ENCODE measurements at regions not wholly inside any gene's neighbourhood (a gene's known extent, or its start where the extent isn't known, plus 50 kb on each side); places are given as distances from the start of the nearest gene placed in this dataset.

DNA sequence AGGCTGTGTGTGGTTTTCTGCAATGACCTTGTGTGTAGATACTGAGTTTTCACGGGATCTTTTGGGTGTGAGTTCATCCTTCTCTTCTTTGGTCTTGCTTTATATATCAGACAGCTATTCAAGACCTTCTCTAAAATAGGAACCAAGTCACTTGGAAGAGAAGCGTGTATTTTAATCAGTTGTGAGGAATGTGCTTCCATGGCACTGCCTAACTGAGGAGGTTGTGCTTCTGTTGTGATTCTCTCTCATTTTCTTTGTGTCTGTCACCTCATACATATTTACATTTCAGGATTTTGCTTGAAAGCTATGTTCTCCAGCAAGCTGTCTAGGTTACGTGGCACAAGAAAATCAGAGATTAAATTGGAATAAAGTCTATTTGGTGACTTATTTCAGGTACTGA, 428.7 kb downstream of the QKI start:
- DNase-seq = no peak

DNA sequence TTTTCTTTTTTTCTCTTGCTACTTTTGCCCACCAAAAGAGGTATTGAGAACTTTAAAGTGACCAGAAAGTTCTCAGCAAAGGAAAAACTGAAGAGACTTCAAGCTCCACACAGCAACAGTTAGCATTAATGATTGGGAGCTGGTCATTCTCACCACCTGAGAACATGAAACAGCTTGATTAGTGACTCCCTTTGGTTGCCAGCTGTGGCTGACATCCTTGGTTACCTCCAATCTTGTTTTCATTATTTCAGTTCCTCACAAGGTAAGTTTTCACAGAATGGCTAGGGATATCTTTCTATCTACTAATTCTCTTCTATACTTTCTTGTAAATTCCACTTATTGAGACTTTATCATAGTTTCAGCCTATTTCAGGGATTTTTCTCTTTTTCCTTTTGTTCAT, 427.9 kb downstream of the QKI start:
- no peak for DNase-seq

DNA sequence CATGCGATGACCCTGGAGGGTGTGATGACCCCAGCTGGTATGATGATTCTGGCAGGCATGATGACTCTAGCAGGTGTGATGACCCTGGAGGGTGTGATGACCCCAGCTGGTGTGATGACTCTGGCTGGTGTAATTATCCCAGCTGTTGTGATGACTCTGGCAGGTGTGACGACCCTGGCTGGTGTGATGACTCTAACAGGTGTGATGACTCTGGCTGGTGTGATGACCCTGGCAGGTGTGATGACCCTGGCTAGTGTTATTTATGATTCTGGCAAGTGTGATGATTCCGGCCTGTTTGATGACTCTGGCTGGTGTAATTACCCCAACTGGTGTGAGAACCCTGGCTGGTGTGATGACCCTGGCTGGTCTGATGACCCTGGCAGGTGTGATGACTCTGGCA, 427.2 kb downstream of the QKI start:
- no peak for DNase-seq

DNA sequence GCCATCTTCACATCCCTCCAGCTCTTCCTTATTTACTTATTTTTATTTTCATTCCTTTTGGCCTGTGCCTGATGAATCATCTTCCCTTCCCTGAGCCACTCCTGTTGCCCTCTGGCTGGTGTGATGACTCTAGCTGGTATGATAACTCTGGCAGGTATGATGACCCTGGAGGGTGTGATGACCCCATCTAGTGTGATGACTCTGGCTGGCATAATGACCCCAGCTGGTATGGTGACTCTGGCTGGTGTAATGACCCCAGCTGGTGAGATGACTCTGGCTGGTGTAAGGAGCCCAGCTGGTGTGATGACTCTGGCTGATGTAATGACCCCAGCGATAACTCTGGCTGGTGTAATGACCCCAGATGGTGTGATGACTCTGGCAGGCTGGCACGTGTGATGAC, 426.8 kb downstream of the QKI start:
- no peak for DNase-seq

DNA sequence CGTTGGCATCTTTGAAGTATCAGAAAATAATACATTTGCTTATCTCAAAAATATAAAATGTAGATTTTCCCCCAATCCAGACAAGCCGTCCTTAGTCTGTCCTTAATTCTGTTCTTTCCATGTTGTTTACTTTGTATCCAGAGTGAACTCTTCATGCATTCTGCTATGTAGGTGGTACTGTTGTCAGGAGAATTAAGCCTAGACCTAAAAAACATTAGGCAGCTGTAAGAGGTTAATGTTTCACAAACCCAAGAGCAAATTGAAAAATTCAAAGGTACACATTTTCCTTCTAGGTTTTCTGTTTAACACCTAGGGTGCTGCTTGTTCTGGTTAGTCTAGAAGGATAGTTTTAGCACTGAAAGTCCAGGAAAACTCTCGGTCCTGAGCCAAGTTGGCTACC, 426.4 kb downstream of the QKI start:
- no peak for DNase-seq

DNA sequence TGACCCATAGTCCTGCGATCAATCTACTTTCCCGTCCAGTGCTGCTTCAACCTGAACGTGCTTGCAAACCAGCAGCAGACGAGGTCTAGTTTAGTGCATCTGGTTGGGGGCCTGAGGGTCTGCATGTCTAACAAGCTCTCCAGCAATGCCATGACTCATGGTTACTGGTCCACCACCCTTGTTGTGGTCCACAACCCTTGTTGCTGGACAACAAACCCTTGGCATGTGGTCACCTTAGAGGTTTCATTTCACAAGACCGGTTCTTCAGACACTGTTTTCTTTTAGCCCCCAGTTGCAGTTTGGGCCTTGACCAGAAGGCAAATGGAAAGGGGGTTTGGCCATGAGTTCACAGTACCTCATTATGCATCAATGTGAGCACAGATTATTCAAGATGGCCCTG, 424.8 kb downstream of the QKI start:
- no peak for DNase-seq

DNA sequence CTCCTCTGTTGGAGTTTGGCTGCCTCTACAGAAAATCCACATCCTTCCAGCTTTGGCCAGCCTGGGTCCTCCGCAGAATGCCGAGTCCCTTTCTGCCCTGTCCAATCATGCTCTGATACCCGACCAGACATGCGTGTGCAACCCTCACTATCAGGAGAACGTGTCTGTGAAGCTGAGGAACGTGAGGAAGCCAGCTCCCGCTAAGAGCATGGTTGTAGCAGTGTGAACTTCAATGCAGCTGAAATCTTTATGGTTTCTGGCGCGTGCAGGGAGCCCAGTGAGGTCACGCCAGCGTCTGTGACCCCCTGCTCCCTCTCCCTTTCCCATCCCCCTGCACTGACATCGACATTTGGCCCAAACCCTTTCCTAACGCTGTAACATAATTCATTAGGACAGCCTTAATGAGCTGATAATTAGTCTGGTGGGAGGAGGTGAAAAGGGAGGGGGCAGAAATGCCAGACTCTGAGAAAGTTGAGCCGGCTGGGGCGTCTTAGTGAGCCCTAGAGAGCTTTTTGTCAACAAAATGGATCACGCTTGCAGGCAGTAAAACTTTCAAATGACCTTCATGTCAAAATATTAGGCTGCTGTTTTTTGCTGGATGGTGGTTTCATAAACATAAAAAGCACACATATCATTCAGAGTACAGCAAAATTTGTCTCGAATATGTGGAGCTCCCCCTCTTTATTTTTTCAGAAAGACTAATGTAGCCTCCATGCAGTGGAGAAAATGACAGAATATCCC, 423.3 kb downstream of the QKI start:
- DNase-seq = no peak

DNA sequence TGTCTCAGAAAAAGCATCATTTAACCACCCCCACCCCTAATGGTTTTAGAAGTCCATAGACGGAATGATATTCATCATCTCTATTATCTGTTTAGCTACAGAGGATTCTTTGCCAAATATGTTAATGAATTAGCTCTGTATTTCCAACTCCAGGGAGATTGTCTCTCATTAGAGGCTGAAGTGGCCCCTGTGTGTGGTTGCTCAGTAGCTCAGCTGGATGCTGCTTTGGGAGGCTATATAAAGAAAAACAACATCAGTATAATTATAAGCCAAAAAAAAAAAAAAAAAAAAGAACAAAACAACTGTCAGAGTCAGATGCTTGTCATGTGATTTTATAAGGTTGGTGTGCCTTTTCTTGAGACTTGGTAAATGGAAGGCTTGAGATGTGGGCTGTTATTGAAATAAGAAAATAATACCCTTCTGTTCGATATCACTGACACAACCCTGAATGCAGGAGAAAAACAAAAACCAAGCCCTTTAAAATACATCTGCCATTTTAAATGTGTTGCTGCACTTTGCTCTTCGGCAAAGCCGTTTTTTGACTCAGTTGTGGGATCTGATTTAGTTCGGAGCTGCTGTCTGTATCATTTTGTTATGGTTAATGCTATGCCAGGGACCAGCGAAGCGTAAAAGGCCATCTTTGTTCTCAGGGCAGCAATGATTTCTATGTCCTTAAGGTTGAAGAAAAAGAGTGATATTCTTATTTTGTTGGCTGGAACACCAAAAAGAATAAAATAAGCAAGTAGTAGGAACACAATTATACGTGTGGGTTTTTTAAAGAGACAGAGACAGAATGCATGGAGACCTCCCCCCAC, 422.6 kb downstream of the QKI start:
- no peak for DNase-seq

DNA sequence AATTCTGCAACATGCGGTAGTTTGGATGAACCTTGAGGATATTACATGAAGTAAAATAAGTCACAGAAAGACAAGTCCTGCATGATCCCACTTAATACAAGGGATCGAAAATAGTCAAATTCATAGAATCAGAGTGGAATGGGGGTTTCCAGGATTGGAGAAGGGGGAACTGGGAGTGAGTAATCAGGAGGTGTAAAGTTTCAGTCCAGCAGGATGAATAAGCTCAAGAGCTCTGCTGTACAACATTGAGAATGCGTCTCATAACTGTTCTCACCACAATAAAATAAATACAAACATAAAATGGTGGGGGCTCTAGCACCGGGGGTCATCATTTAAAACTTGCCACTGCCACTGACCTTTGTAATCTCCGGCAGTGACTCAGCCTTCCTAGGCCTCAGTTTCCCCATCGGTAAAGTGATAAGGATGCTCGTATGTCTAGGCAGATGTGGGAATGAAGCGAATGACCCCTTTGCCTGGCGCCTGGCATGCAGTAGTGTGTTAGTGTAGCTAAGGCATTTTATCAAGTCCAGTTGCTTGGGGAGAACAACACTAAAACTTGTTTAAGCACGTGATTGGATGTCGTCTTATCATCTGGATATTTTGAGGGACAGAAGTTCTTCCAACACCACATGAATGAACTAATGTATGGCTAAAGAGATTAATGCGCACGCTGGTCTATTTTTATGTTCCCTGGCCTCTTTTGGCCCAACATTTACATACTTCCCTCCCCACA, 421.1 kb downstream of the QKI start:
- no peak for DNase-seq

DNA sequence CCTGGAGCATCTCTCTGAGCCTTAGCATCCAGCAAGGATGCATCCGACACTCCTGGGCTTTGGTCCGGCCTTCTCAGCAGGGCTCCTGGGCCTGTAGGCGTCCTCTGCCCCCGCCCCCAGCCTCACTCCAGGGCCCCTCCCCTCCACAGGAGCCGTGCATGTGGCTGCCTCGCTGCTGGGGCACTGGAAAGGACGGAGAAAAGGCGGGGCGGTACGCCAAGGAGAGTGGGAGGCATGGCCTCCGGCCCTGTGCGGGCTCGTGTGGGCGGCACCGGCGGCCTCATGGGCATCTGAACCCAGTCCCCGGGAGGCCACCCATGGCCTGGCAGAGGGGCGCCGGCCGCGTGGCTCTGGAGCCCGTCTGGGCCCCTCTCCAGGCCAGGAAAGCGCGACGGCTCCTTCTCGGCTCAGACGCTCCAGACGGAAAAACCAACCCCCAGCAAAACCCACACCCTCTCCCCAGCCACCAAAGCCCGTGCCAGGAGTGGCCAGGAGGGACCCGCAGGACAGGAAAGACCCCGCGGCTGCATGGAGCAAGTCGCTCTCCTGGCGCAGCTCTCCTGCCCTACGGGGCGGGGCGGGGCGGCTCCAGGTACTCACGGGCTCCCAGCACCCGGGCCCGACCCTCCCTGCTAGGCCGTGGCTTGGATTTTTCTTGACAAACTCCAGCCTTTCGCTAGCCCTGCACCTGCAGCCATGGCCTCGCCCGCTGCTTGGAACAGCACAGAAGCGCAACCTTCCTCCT, 419.9 kb downstream of the QKI start:
- no peak for DNase-seq

DNA sequence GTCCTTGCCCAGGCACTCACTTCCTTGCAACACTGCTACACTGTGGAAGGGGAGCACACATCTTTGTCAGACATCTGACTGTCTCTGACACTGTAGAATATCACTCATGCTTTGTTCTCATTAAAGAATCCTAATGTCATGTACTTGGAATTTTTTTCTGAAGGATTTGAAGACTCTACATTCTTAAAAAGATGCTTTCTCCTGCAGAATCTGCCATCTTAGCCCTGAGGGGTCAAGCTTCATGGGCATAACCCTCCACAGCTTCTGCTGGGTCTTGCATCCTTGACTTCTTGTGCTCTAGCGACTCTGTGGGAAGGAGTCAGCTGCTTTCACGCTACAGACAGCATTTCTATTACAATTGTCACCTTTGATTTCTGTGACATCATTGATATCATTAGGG, 417.2 kb downstream of the QKI start:
- no peak for DNase-seq

DNA sequence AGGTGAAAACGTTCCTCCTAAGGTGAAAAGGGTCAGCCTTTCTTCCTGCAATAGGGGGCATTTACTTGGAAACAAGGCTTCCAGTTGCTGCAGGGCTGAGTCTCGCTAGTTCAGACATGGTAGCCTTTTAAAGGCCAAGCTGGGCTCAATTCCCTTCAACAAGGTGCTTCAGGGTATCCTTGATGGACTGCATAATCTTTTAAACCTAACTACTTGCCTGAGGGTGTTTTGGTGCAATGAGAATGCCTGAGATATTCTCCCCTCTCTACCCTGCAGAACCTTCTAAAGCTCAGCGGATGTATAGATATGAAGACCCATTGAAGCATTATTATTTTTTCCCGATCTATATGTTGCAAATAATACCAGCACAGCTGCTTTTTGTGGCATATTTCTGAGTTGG, 416.1 kb downstream of the QKI start:
- DNase-seq = no peak

DNA sequence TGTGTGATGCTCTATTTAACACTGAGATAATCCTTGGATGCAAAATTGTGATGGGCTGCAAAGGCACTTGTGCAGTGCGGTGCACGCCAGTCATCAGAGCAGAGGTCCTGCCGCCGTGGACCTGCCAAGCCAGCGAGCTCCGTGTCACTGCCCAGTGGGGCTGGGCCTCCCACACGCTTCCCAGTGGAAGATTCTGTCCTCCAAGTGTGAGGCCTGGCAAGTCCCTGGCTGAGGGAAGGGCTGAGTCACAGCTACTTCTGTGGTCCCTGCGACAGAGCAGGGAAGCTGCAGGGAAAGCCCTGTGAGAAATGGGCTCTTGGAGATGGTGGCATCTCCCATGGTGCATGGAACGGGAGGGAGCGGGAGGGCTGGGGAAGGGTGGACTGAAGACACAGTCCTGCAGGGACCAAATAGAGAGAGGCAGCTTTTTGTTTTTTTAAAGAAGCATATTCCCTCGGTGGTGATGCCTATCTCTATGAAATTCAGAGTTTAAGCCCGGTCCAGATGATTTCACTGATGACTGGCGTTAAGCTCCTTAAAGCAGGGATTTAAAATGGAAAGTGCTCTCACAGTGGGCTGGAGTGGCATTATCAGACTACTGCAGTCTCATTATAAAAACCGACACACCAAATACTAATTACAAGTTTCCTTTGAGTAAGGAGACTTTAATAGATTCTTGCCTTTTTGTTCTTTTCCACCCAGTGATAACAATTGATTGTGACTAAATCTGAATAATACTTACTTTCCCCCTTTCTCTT, 413.7 kb downstream of the QKI start:
- no peak for DNase-seq

DNA sequence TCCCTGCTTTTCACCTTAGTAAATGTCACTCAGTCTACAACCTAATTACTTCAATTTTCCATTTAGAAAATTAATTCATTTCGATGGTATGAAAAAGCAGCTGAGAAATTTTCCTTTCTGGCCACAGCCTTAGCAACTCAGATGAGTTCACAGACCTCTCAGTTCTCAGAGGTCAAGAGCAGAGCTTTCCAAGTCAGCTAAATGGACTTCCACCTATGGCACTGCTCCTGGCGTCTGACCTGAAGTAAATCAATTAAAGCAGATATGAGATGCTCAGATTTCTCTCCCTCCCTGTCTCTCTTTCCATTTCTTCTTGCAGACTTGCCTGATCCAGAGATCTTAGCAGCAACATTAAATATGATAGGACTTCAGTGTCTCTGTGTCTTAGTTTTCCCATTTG, 412.6 kb downstream of the QKI start:
- no peak for DNase-seq

DNA sequence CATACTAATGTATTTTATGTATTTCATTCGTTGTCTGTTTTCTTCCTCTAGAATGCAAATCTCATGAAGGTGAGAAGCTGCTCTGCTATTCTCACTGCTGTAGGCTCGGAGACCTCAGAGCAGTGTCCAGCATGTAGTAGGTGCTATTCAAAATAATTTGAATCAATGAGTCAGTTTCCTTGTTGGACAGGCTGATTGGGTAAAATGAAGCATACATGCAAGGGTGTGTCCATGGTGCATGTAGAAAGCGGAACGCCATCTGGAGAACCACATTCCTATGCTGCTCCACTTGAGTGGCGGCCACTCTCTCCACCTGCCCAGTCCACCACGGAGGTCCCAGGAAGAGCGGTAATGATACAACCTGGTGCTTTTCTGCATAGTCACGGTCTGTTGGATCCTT, 412.1 kb downstream of the QKI start:
- no peak for DNase-seq

DNA sequence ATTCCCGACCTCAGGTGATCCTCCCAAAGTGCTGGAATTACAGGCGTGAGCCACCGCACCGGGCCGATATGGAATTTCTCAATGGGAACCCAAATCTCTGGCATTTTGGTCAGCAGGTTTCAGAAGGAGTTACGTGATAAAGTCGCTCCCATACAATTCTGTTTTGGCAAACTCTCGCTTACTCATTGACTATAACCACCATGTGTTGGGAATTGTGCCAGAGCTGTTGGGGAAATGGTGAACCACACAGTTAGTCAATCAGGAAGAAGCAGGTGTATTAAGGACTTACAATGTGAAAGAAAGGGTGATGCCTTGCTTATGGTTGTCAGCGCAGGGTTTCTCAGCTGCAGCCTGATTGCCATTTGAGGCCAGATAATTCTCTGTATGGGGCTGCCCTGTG, 410.5 kb downstream of the QKI start:
- DNase-seq = no peak

DNA sequence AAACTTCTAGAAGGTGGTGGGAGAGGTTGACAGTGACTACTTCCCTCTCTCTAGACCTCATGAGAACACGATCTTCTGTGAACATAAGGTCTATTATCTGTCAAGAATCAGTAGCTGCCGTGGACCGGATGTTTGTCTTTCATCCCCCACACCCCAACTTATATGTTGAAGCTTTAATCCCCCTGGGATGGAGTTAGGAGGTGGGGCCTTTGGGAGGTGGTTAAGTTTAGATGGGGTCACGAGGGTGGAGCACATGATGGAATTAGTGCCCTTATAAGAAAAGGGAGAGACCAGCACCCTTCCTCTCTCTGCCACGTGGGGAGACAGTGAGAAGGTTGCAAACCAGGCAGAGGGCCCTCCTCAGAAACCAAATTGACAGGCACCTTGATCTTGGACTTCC, 409.1 kb downstream of the QKI start:
- DNase-seq = no peak

DNA sequence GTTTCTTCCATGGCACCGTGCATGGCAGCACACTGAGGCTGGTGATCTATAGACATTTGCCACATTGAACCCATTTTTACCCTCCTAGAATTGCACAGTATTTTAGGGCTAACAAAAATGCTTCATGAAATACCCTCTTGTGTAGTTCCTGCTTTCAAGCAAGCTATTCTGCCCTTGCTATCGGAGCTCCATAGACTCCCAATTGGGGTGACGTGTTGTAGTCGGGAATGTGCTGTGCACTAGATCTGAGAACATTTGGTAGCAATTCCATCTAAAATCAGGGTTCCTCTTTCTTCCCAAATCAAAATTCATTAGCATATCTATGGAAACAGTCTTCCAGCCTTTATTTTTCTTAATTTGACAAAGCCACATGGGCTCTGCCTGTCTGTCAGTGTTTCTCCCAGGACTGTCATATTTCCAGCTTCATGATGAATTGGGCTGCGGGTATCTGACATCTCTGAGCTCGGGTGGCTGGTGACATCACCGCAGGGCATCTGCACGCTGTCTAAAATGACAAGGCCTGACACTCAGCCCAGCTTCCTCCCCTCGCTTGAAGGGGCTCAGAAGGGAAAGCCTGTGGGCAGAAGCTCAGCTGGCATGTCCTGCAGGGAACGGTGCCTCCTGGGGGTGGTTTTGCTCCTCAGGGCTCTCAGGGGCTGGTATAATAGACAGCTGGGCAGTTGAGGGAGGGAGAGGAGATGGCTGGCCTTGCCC, 406.4 kb downstream of the QKI start:
- no peak for DNase-seq

DNA sequence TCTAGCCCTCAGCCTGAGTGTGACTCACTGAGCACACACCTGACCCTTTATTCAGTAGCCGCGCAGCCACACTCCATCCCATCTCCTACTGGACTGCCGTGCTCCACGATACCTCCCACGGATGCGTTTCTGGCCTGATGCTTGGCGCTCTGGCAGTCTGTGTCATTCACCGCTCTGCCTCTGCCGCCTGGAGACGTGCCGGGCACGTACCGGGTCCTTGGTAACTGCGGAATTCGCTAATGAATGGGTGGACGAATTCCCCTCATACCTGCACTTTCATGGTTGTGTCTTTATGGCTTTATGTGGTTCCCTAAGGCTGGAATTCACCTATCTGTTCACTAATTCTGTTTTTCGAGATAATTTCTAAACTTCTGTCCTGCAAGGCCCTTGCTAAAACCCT, 405.7 kb downstream of the QKI start:
- DNase-seq = no peak

DNA sequence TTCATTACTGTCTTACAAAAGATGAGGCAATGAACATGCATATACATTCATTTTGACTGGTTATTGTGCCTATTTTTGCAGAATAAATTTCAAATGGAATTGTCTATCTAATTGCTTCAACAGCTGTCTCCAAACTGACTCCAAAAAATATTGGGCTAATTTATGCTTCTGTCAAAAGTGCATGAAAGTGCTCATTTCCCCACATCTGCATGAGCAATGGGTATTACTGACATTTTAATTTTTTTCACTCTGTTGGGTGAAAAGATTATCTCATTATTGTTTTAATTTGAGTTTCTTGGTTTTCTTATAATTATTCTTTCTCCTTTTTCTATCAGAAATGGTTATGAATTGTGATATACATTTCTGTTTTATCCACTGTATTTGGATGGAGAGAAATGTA, 404.2 kb downstream of the QKI start:
- no peak for DNase-seq

DNA sequence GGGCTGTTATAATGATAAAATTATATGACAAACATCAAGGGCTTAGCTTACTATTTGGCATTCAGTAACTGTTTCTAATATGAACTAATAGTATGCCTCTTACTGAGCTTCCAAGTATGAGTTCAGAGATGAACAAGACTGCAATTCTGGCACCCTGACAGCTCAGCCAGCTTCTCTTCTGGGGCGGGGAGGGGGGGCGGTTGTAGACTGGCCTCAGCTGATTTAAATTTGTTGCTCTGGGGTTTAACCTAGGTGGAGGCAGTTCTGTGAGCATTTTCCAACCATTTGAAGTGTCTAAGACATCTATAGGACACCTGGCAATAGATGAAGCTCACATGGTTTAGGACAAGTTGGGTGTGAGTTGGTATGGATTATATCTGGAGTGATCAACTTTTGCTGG, 401.9 kb downstream of the QKI start:
- DNase-seq = no peak

DNA sequence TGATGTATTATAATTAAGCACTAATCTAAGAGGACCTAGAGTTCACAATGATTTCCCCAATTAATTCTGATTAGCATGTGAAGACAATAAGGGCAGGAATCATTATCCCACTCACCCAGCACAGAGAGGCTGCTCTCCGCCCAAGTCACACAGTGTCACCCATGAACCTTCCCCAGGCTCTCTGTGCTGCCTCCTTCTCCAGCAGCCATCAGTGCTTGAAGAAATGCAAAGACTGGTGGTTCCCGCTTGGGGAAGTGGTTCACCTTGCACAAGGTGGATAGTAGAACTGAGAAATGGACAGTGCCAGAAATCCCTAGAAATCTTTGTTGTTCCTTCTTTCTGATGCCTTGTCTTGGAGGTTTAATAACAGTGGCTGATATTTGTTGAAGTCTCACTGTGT, 401.3 kb downstream of the QKI start:
- no peak for DNase-seq

All from NCI-H2081 (cell line).